ENCODE measurements at regions not wholly inside any gene's neighbourhood (a gene's known extent, or its start where the extent isn't known, plus 50 kb on each side); places are given as distances from the start of the nearest gene placed in this dataset.
"Not testable (repeated sequence)": the region's sequence is repeated elsewhere in the genome, so short reads cannot be mapped to it uniquely, and the experiment has no call there.

DNA sequence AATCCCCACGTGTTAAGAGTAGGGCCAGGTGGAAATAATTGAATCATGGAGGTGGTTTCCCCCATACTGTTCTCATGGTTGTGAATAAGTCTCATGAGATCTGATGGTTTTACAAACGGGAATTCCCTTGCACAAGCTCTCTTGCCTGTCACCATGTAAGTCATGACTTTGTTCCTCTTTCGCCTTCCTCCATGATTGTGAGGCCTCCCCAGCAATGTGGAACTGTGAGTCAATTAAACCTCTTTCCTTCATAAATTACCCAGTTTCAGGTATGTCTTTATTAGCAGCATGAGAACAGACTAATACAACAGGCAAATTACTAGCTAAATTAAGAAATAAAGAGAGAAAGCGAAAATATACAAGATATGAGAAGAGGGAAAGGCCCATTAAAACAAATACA lies 1822.6 kb upstream of the PIK3C3 start:
- not testable (repeated sequence) for DNase-seq (ENCODE audit: low read depth)

DNA sequence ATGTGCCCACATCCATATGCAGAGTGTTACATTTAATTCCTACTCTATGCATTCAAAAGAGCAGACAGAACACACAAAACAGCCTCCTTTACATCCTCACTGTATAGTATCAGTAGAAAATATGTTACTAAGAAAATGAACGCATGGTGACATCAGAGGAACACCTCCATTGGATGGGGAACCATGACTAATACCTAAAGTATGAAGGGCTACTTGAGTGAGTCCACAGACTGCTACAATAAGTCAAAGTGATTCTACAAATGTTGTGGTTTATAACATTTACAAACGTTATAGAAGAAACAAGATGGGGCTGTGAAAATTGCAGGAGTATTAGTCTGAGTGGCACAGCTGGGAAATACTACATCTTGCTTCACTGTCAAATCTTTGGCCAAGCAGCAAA lies 1830.9 kb upstream of the PIK3C3 start:
- DNase-seq (ENCODE audit: low read depth), result no peak

DNA sequence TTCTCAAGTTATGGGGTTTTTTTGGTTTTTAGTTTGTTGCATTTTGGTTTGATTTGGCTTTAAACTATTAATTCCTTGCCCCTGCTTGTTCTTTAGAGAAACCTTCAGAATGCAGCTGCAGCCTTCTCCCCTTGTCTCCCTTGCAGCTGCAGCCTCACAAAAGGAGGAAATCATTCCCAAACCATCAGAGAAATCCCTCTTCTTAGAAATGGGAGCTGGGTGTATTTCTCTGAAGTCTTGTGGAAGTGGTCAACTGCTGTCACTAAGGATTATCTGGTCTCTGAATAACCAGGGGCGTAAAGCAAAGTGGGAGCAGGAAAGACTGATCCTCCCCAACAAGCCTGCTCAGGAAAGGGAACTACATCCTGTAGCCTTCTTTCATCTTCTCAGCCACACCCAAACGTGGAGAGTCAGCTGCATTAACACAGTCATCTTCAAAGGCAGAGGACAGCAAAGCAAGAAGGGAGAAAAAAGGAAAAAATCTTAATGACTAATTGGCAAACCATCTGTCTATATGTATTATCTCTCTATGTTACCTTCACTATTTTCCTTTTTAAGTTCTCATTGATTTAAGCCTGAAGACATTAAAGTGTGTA lies 1834.1 kb upstream of the PIK3C3 start:
- no peak for DNase-seq (ENCODE audit: low read depth)

DNA sequence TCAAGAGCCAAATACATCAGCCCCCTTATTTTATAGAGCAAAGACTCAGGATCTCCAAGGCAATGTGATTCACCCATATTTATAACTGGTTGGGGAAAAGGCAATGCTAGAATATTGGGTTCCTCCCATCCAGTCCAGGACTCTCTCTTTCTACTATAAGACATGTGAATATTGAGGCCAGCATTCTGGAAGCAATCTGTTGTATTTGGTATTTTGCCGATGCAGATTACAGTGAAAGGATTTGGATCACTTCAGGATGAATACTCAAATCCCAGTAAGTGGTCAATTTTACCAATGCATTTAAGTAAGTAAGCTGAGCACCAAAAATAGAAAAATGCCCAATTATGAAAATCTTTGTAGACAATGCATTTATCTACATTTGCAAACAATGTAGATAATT lies 1834.7 kb upstream of the PIK3C3 start:
- DNase-seq (ENCODE audit: low read depth), result no peak

DNA sequence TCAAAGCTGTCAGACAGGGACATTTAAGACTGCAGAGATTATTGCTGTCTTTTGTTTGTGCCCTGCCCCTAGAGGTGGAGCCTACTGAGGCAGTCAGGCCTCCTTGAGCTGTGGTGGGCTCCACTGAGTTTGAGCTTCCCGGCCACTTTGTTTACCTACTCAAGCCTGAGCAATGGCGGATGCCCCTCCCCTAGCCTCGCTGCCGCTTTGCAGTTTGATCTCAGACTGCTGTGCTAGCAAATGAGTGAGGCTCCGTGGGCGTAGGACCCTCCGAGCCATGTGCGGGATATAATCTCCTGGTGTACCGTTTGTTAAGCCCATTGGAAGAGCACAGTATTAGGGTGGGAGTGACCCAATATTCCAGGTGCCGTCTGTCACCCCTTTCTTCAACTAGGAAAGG lies 1835.5 kb upstream of the PIK3C3 start:
- not testable (repeated sequence) for DNase-seq (ENCODE audit: low read depth)

DNA sequence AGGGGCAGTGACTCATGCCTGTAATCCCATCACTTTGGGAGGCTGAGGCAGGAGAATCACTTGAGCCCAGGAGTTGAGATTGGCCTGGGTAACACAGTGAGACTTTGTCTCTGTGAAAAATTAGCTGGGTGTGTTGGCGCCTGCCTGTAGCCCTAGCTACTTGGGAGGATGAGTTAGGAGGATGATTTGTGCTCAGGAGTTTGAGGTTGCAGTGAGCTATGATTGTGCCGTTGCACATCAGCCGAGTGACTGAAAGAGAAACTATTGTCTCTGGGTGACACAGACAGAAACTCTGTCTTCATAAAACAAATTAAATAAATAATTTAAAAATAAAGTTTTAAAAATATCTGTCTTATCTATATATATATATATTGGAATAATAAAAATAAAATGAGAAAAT lies 1844.6 kb upstream of the PIK3C3 start:
- no peak for DNase-seq (ENCODE audit: low read depth)

DNA sequence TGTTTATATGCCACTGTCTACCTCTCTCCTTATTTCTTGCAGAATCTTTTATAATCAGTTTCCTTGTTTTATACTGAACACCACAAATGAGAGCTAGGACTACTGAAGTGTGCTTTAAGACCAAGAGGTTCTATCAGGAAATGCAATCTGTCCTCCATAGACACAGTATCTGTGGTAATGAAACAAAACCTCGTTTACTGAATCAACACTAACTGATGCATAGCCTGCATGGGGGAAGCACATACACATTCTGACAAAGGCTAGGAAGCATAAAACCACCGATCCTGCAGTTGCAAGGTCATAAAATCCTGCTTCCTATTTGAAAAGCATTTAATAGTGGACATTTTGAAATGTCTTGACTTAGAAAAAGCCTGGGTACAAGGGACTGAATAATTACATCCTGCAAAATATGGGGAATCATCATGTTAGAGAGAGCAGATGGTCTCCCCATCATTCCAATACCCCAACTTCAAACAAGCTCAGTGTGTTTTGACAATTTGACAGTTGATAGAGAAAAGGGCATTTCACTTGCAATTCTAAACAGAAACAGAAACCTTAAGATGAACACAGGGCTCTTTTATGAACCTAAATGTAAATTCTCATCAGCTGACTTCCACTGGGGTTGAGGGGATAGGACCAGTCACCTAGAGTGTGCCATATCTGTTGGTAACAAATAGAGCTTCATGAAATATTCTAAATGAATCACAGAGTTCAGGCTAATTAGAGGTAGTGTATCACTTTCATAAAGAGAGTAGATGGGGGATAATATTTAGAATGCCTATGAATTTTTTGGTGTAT lies 1845.6 kb upstream of the PIK3C3 start:
- DNase-seq (ENCODE audit: low read depth), result no peak

DNA sequence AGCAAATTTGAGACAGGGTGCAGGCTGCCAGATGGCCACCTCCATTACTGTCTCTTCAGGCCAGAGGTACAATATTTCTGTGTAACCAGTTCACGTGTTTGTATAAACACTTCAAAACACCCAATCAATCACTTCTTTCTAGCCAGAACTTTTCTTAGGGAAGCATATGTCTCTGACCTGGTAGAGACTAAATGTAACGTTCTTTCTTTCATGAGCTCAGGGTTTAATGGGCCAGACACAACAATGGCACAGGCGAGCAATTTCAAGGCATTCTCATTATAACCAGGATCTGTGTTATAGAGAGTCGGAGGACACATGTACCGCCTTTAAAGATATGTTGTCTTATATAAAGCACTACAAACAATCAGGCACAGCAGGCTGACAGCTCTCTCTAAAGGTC lies 1846.4 kb upstream of the PIK3C3 start:
- DNase-seq (ENCODE audit: low read depth), result no peak

DNA sequence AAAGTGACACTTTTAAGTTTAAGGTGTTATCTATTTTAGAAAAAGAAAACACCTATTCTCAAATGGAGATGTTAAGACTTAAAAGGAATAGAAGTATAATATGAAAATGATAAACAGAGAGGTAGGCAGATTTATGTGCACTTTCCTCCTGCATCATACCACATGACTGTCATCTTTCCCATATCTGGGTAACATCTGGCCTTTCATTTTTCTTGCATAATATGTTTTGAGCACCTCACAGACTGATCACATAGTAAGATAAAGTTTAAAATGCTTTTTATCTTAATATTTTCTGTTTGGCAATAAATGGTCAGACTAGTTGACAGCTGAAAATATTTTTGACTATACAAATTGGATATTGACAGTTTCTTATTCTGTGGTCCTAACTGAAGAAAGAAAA lies 1852.1 kb upstream of the PIK3C3 start:
- DNase-seq (ENCODE audit: low read depth), result no peak

DNA sequence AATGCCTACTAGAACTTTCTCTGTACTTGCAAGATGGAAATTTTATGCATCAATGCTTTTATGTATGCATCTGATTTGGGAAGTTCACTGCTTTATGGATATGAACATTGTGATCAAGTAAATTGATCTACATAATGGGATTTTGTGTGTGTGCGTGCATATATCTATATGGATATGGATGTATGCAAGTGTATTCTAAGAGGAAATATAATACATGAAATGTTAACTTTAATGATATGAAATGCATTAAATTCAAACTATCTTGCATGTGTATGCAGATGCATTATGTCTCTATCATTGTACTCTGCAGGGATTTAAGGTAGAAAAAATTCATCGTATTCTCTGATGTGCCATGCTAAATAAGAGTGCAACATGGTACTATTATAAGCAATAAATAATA lies 1855.4 kb upstream of the PIK3C3 start:
- no peak for DNase-seq (ENCODE audit: low read depth)

DNA sequence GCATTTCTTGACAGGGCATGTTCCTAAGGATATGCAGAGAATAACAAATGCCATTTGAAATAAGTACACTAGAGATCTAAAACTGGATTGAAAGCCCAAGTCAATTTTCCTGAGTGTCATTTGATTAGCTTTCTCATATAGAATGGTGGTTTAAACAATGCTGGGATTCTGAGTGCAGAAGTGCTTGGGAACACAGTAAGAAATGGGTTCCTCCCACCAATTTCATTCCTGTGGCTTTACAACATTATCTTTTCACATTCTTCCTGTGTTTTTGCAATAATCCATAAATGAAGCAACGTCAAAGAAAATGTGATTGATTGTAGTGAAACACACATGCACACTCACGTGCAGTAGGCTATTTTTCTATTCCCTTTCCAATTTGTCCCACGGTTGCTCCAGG lies 1858.4 kb upstream of the PIK3C3 start:
- DNase-seq (ENCODE audit: low read depth), result no peak

DNA sequence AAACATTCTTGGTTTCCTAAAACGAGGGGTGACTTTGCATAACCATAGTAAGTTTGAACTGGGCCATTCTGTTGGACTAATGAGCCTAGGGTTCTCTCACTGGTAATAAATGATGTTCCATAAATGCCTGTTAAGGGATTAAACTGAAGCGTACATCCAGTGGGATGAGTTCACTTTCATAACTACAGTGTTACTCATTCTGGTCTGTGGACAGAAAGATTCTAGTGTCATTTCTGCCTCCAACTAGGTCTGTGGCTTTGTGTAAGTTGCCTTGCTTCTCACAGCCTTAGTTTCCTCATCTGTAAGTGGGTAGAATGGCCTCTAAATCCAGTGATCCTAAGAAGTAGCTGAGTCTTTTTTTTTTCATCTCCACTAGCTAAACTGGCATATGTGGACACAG lies 1860.6 kb upstream of the PIK3C3 start:
- no peak for DNase-seq (ENCODE audit: low read depth)

DNA sequence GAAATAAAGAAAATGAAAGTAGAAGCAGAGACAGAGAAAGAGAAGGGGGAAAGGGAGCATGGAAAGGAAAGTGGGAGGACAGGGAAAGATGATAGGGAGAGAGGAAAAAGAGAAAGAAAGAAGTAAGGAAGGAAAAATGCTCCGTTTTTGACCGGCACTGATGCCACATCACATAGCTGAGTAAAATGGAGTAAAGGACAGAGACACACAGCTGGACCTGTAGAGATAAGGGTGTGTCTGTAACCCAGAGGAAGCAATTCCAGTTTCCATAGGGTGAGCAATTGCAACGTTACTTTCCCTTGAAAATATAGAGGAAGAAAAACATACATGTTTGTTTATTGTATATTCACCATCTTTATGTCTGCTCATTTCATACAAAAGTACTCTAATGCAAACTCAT lies 1866.9 kb upstream of the PIK3C3 start:
- no peak for DNase-seq (ENCODE audit: low read depth)

DNA sequence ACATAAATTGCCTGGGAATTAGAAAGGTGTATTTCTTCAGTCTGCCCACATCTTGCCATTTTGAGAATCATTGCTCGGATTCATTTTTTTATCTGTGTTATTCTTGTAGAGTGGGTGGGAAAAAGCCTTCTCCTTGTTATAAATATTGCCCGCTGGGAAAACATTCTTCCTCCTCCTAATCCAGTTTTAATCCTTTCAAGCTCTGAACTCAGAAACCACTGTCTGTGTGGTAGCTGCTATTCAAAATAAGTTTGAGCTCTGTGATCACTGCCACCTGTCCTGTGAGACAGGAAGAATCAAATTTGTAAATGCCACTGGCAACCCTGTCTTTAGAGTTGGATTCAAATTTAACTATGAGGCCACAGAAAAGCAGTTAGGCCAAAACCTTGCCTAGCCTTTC lies 1875.2 kb upstream of the PIK3C3 start:
- DNase-seq (ENCODE audit: low read depth), result no peak

DNA sequence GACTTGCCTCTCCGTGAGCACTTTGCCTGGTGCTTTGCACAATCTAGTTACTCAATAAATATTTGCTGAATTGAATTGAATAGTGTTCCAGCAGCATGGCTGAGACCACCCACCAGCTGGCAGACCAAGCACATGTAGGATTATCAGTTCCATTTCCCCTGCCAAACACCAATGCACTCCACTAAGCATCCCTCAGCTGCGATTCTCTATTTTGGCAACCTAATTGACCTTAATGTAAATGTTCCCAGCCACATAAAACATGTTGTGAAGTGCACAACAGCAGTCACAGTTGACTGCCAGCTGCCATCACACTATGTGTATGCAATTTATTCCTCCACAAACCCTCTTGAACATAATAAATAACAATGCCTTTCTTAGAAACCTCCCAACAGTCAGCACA lies 1879.4 kb upstream of the PIK3C3 start:
- no peak for DNase-seq (ENCODE audit: low read depth)

DNA sequence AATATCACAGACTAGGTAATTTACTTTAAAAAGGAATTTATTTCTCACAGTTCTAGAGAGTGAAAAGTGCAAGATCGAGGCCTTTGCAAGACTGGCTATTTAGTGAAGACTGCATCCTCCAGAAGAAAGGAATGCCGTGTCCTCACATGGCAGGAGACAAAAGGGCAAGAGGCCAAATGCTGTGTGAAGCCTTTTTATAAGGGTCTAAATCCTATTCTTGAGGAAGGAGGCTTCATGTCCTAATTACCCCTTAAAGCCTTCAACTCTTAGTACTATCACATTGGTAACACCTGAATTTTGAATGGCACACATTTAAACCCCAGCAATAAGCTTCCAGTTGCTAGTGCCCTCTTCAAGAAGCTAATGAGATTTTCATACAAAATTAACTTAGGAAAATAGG lies 1882.3 kb upstream of the PIK3C3 start:
- no peak for DNase-seq (ENCODE audit: low read depth)

DNA sequence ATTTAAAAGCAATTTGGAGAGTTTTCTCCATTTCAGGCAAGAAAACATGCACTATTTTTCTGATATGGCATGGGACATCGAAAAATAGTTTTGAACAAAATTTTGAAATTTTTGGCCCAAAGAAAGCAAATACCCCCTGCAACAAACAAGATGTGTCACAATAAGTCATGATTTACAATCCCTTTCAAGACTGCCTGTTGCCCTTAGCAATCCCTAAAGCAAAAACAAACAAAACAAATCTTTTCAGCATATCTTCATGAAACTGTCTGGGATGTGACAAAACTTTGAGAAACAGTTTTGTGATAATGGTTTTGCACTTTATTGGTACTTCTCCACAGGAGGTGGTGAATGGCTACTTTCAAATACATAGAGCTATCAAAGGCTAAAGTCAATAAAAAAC lies 1888.7 kb upstream of the PIK3C3 start:
- DNase-seq (ENCODE audit: low read depth), result no peak

DNA sequence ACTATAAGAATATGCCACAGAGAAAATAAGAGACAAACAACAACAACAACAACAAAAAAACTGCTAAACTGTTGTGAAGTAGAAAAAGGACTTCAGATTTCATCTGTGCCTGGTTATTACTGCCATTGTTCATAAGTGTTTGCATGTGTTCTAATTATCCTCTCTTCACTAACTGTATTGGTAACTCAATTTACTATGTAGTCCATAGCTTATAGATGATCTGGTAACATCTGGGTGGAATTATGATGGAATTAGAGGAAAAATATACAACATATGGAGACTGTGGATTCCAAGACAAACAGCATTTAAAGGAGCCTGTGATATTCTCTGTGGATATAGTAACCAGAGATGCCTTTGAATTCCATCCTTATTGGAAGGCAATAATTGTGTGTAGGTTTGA lies 1891.5 kb upstream of the PIK3C3 start:
- no peak for DNase-seq (ENCODE audit: low read depth)

DNA sequence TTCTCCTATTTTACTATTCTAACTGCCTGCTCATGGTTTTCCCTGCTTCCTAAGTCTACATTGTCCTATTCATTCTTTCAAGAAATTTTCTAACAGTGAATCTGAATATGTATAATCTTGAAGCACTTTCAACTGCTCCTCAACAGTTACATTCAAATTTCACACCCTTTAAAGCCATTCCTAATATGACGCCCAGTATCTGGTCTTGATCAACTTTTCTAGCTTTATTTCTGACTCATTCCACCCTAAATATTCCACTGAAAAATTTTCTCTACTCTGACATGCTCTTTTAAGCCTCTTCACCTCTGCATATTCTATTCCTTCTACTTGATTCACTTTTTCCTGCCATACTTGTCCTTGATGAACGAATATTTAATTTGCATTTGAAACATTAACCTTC lies 1893.9 kb upstream of the PIK3C3 start:
- DNase-seq (ENCODE audit: low read depth), result no peak

DNA sequence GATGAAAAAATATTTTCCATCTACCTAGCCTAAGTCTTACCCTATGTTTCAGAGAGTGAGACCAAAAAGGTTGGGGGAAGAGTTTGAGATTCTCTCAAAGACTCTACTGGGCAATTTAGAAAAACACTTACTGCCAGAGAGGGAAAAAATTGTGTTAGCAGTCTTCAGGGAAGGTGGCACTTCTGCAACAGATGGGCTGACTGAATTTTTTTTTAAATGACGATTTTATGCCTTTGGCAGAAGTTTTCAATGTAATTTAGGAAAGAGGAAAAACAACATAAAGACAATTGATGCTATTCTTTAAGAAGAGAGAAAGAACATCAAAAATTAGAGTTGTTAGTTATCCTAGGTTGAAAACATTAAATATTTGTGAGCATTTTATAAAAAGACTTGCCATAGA lies 1894.5 kb upstream of the PIK3C3 start:
- no peak for DNase-seq (ENCODE audit: low read depth)

DNA sequence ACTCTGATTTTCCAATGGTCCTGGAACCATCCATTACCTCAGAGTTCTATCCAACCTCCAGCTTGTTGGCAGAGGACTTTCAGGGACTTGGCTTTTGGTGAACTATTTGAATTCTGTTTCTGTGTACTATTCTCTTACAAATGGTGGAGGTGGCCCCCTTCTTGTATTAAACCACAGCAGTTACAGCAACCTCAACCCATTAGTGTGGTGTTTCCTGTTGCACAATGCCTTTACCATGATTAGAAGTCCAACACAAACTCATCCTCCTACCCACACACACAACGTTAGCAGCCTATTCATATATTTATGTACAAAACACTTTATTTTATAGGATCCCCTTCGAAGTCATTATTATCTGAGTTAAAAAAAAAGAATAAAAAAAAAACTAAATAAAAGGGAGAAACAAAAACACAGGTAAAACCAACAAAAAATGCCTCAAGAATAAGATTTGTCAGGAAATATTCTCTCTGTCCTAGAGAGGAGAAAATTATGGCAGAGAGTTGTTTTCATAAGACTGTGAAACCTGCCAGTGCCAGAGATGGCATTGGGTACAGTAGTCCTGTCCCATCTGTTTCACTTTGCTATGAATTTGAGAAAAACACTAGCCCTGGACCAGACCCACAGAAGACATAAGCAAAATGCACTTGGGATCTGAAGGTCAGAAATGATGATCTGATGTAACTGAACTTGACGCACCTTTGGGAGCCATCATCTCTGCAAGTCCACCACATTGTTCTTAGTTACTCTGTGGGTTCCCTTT lies 1896.0 kb upstream of the PIK3C3 start:
- no peak for DNase-seq (ENCODE audit: low read depth)

DNA sequence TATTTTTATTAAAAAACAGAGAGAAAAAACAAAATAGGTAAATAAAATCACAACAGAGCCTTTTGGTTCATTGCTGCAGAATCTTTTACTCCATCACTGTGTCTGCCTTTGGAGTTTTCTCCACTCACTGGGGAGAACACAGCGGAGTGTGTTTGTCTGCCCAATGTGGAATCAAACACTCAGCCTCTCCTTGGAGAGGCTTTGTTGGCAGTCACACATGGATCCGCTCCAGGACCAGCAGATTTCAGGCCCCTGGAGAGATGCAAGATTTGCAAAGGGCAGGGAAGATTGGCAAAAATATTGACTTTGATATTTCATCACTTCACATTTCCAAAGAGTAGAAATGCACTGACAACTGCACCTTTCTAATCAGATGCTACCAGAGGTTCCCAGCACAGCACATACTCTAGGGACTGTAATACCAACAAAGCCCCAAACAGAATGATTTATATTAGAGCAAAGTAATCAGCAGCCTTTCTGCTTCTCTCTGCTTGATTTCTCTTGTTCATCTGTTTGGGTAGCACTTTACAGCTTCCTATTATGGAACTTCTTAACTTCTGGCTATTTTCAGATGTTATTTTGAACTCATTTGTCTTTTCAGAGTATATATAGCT lies 1898.8 kb upstream of the PIK3C3 start:
- DNase-seq (ENCODE audit: low read depth), result no peak

DNA sequence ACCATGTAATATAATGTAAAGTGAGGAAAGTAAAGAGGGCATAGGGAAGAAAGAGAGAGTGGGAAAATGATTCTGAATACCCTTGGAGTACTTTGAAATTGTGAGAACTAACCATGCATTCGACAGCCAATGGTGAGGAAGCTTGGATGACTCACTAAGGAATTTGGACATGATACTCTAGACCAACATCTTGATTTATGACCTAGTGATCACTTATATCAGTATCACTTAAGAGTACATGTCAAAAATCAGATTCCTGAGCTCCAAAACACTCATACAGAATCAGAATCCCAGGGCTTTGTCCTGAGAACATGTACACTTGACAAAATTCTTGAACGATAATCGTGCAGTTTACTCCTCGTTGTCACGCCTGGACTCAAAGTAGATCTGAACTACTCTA lies 1899.8 kb upstream of the PIK3C3 start:
- DNase-seq (ENCODE audit: low read depth), result no peak
